CMK (cell line): ENCODE measurements at regions not wholly inside any gene's neighbourhood (a gene's known extent, or its start where the extent isn't known, plus 50 kb on each side); places are given as distances from the start of the nearest gene placed in this dataset.

Experiments
- DNase-seq: peaks from one replicate; pipeline ENCODE4 v3.0.0-alpha.2; 2010; ENCODE audit warnings: low read depth

GRCh38 chr2:3138621-3139020 lies 239.0 kb downstream of the EIPR1 start:
- no peak for DNase-seq

GRCh38 chr2:3137651-3138300 lies 239.8 kb downstream of the EIPR1 start:
- no peak for DNase-seq

GRCh38 chr2:3135676-3136075 lies 241.9 kb downstream of the EIPR1 start:
- no peak for DNase-seq

GRCh38 chr2:3134026-3134571 lies 243.5 kb downstream of the EIPR1 start:
- no peak for DNase-seq

- DNase-seq = no peak
Measured at GRCh38 chr2:3132966-3133365, 244.7 kb downstream of the EIPR1 start.

GRCh38 chr2:3132466-3132865 lies 245.2 kb downstream of the EIPR1 start:
- no peak for DNase-seq

GRCh38 chr2:3131636-3132326 lies 245.8 kb downstream of the EIPR1 start:
- DNase-seq = no peak

GRCh38 chr2:3130889-3131635 lies 246.6 kb downstream of the EIPR1 start:
- DNase-seq = no peak

GRCh38 chr2:3130444-3130843 lies 247.2 kb downstream of the EIPR1 start:
- DNase-seq = no peak

- DNase-seq = no peak
Measured at GRCh38 chr2:3129867-3130266, 247.8 kb downstream of the EIPR1 start.

GRCh38 chr2:3128786-3129185 lies 248.8 kb downstream of the EIPR1 start:
- no peak for DNase-seq

- no peak for DNase-seq
Measured at GRCh38 chr2:3127710-3128109, 249.9 kb downstream of the EIPR1 start.

- no peak for DNase-seq
Measured at GRCh38 chr2:3126911-3127621, 250.6 kb downstream of the EIPR1 start.

GRCh38 chr2:3126171-3126910 lies 251.3 kb downstream of the EIPR1 start:
- DNase-seq = no peak

GRCh38 chr2:3125761-3126130 lies 251.9 kb downstream of the EIPR1 start:
- no peak for DNase-seq

GRCh38 chr2:3125001-3125760 lies 252.4 kb downstream of the EIPR1 start:
- no peak for DNase-seq

- no peak for DNase-seq
Measured at GRCh38 chr2:3122525-3122924, 255.1 kb downstream of the EIPR1 start.

- no peak for DNase-seq
Measured at GRCh38 chr2:3121601-3122000, 256.0 kb downstream of the EIPR1 start.

- DNase-seq = no peak
Measured at GRCh38 chr2:3117650-3118216, 259.9 kb downstream of the EIPR1 start.

GRCh38 chr2:3116371-3116770 lies 261.2 kb downstream of the EIPR1 start:
- DNase-seq = no peak
